ENCODE measurements at regions not wholly inside any gene's neighbourhood (a gene's known extent, or its start where the extent isn't known, plus 50 kb on each side); places are given as distances from the start of the nearest gene placed in this dataset.
"Not testable (repeated sequence)": the region's sequence is repeated elsewhere in the genome, so short reads cannot be mapped to it uniquely, and the experiment has no call there.

- Histone ChIP-seq H3K27me3 (replicated peaks; ENCODE audit: insufficient read depth) (no peaks in the 10 kb centered on the region), H4K20me1 (ENCODE audit: insufficient read depth) (no peaks in the 10 kb centered on the region), H3K9me2 (ENCODE audit: insufficient read depth) (no peaks in the 10 kb centered on the region), H3F3A (ENCODE audit: insufficient read depth) (no peaks in the 10 kb centered on the region), H3K9me3 (ENCODE audit: low read depth) (no peaks in the 10 kb centered on the region), H3K4me1 (ENCODE audit: insufficient read depth) (no peaks in the 10 kb centered on the region), H3K4me3 (no peak overlapping the region), H2AFZ (no peak overlapping the region), H3K4me2 (ENCODE audit: unreplicated experiment) (no peak overlapping the region), H3K9ac (no peak overlapping the region), H3K27ac (no peak overlapping the region), H3K79me2 (ENCODE audit: insufficient read depth) (no peaks in the 10 kb centered on the region), H3K36me3 (ENCODE audit: low read depth) (no peaks in the 10 kb centered on the region)
- DNase-seq: peak; percentile 44
- TF ChIP-seq EZH2 (IDR thresholded peaks at IDR 0.05; ENCODE audit: insufficient read depth, poor library complexity, severe bottlenecking) (no peak), EZH2phosphoT487 (IDR thresholded peaks at IDR 0.05; ENCODE audit: insufficient read depth, low read depth) (no peak)
- in situ Hi-C loops (cut with MboI): no loop called here
Observed at GRCh38 chr9:104232781-104233341, 138.8 kb downstream of the SMC2 start.

- no peak for DNase-seq
- Histone ChIP-seq H3K4me3 (no peak overlapping the region), H2AFZ (no peak overlapping the region), H3K9me3 (ENCODE audit: low read depth) (no peaks in the 10 kb centered on the region), H3K4me1 (ENCODE audit: insufficient read depth) (no peaks in the 10 kb centered on the region), H3K27me3 (replicated peaks; ENCODE audit: insufficient read depth) (no peaks in the 10 kb centered on the region), H3F3A (ENCODE audit: insufficient read depth) (no peaks in the 10 kb centered on the region), H3K9ac (no peak overlapping the region), H3K79me2 (ENCODE audit: insufficient read depth) (no peaks in the 10 kb centered on the region), H3K4me2 (ENCODE audit: unreplicated experiment) (no peak overlapping the region), H3K9me2 (ENCODE audit: insufficient read depth) (no peaks in the 10 kb centered on the region), H3K27ac (no peak overlapping the region), H4K20me1 (ENCODE audit: insufficient read depth) (no peaks in the 10 kb centered on the region), H3K36me3 (ENCODE audit: low read depth) (no peaks in the 10 kb centered on the region)
- 49 to 56% methylated on average over 2 of the region's 2 CpGs for WGBS, 2 experiments (ENCODE audit: low coverage in 1 of 2, low lambda C conversion rate in 2 of 2, missing lambda C conversion rate in 2 of 2)
- in situ Hi-C loops (cut with MboI): no loop called here
- TF ChIP-seq EZH2 (IDR thresholded peaks at IDR 0.05; ENCODE audit: insufficient read depth, poor library complexity, severe bottlenecking) (no peak), EZH2phosphoT487 (IDR thresholded peaks at IDR 0.05; ENCODE audit: insufficient read depth, low read depth) (no peak)
Observed at GRCh38 chr9:104233366-104233765, 139.3 kb downstream of the SMC2 start.

GRCh38 chr9:104234632-104235337, 140.7 kb downstream of the SMC2 start:
- H3K4me3 ChIP-seq; H2AFZ ChIP-seq; H3K27me3 ChIP-seq (replicated peaks; ENCODE audit: insufficient read depth); H3F3A ChIP-seq (ENCODE audit: insufficient read depth); H3K4me1 ChIP-seq (ENCODE audit: insufficient read depth); H3K79me2 ChIP-seq (ENCODE audit: insufficient read depth); DNase-seq; H4K20me1 ChIP-seq (ENCODE audit: insufficient read depth); H3K9ac ChIP-seq; H3K9me3 ChIP-seq (ENCODE audit: low read depth); in situ Hi-C loops (cut with MboI); H3K4me2 ChIP-seq (ENCODE audit: unreplicated experiment); H3K27ac ChIP-seq; H3K36me3 ChIP-seq (ENCODE audit: low read depth); H3K9me2 ChIP-seq (ENCODE audit: insufficient read depth): not testable (repeated sequence)
- WGBS, 2 experiments (ENCODE audit: low coverage in 1 of 2, low lambda C conversion rate in 2 of 2, missing lambda C conversion rate in 2 of 2): 76 to 80% methylated on average over 11 to 44 of the region's 45 CpGs

- H2AFZ ChIP-seq; H3K79me2 ChIP-seq (ENCODE audit: insufficient read depth); H3K9me2 ChIP-seq (ENCODE audit: insufficient read depth); H3K4me3 ChIP-seq; in situ Hi-C loops (cut with MboI); H3K4me1 ChIP-seq (ENCODE audit: insufficient read depth); H4K20me1 ChIP-seq (ENCODE audit: insufficient read depth); H3K9ac ChIP-seq; H3F3A ChIP-seq (ENCODE audit: insufficient read depth); H3K36me3 ChIP-seq (ENCODE audit: low read depth); H3K9me3 ChIP-seq (ENCODE audit: low read depth); H3K27ac ChIP-seq; H3K27me3 ChIP-seq (replicated peaks; ENCODE audit: insufficient read depth); DNase-seq; H3K4me2 ChIP-seq (ENCODE audit: unreplicated experiment): not testable (repeated sequence)
- WGBS, 2 experiments (ENCODE audit: low coverage in 1 of 2, low lambda C conversion rate in 2 of 2, missing lambda C conversion rate in 2 of 2): 86 to 87% methylated on average over 28 to 41 of the region's 42 CpGs
Observed at GRCh38 chr9:104235347-104236120, 141.4 kb downstream of the SMC2 start.
